PC-3 (cell line): ENCODE measurements at regions not wholly inside any gene's neighbourhood (a gene's known extent, or its start where the extent isn't known, plus 50 kb on each side); places are given as distances from the start of the nearest gene placed in this dataset.

Experiments used
- ATAC-seq: fragments of 200-7000 bp; cut with Tn5 transposase; 2 replicates; pipeline ENCODE4 v1.9.1; 2020; ENCODE audit warnings: mild to moderate bottlenecking, moderate library complexity
- BruUV-seq: library from RNA; stranded (reverse); fragments of 400-500 nt; replicated peaks from 2 replicates; lab custom pipeline; 2021; lab: Mats Ljungman, UMichigan
- CTCF ChIA-PET: fragments of 300-600 bp; sonication (Branson Sonifier 250); formaldehyde crosslinking; loops from one replicate; lab custom pipeline; 2022; ENCODE audit warnings: antibody characterized with exemption; lab: Charles Lee
- POLR2A ChIA-PET: fragments of 300-600 bp; sonication (Branson Sonifier 250); formaldehyde crosslinking; loops from one replicate; lab custom pipeline; 2022; ENCODE audit warnings: antibody characterized with exemption; ENCODE audit not compliant: unreplicated experiment; lab: Charles Lee
- DNase-seq: peaks from one replicate; pipeline ENCODE4 v3.0.0-alpha.2; 2015
- H2AFZ ChIP-seq: fragments of 300-600 bp; sonication (generic); 2 replicates; pipeline ENCODE4 v1.6.0; 2016; ENCODE audit warnings: antibody characterized with exemption, low read length
- H3F3A ChIP-seq: fragments of 300-600 bp; sonication (generic); one replicate; pipeline ENCODE4 v1.6.0; 2017; ENCODE audit warnings: antibody characterized with exemption, low read length, control low read depth, mild to moderate bottlenecking; ENCODE audit not compliant: unreplicated experiment
- H3K27ac ChIP-seq: fragments of 300-600 bp; sonication (generic); 2 replicates; pipeline ENCODE4 v1.5.1; 2016; ENCODE audit warnings: mild to moderate bottlenecking, low read length
- H3K27me3 ChIP-seq: fragments of 300-600 bp; sonication (generic); 2 replicates; pipeline ENCODE4 v1.6.1; 2016; ENCODE audit warnings: low read length, mixed read lengths
- H3K36me3 ChIP-seq: fragments of 300-600 bp; sonication (generic); 2 replicates; pipeline ENCODE4 v1.6.1; 2016; ENCODE audit warnings: low read depth, mixed run types, low read length, mixed read lengths
- H3K4me1 ChIP-seq: fragments of 300-600 bp; sonication (generic); 2 replicates; pipeline ENCODE4 v1.5.1; 2016; ENCODE audit warnings: low read length; ENCODE audit not compliant: insufficient read depth
- H3K4me2 ChIP-seq: fragments of 300-600 bp; sonication (generic); 2 replicates; pipeline ENCODE4 v1.6.0; 2016; ENCODE audit warnings: low read length
- H3K4me3 ChIP-seq: fragments of 300-600 bp; sonication (generic); 2 replicates; pipeline ENCODE4 v1.5.1; 2016; ENCODE audit warnings: mild to moderate bottlenecking, low read length, mixed read lengths
- H3K79me2 ChIP-seq: fragments of 300-600 bp; sonication (generic); 2 replicates; pipeline ENCODE4 v1.6.1; 2017; ENCODE audit warnings: low read length, mixed read lengths
- H3K9ac ChIP-seq: fragments of 300-600 bp; sonication (generic); 2 replicates; pipeline ENCODE4 v1.6.0; 2016; ENCODE audit warnings: mild to moderate bottlenecking, low read length
- H3K9me2 ChIP-seq: fragments of 300-600 bp; sonication (generic); replicated peaks from 2 replicates; pipeline ENCODE4 v1.6.1; 2016; ENCODE audit warnings: mixed run types, low read length, mixed read lengths
- H3K9me3 ChIP-seq: fragments of 300-600 bp; sonication (generic); 2 replicates; pipeline ENCODE4 v1.6.1; 2016; ENCODE audit warnings: low read length, mixed read lengths
- H4K20me1 ChIP-seq: fragments of 300-600 bp; sonication (generic); 2 replicates; pipeline ENCODE4 v1.6.1; 2016; ENCODE audit warnings: low read length, mixed read lengths
- EZH2 ChIP-seq: fragments of 300-600 bp; sonication (generic); IDR thresholded peaks from one replicate; pipeline ENCODE4 v1.6.1; 2017; ENCODE audit warnings: antibody characterized with exemption, mild to moderate bottlenecking, low read length; ENCODE audit not compliant: unreplicated experiment
- EZH2phosphoT487 ChIP-seq: fragments of 300-600 bp; sonication (generic); IDR thresholded peaks from 2 replicates; pipeline ENCODE4 v1.6.1; 2018; ENCODE audit warnings: mild to moderate bottlenecking, antibody characterized with exemption, low read length, borderline replicate concordance
- intact Hi-C: fragments of 100-400 bp; cut with micrococcal nuclease; formaldehyde crosslinking; loops from 2 replicates; pipeline ENCODE4 v1.9.0; 2023
- TF ChIP-seq, protein P1 (sequence below): fragments of 300-600 bp; sonication (generic); conservative IDR thresholded peaks from 2 replicates; pipeline ENCODE4 v1.5.1; 2017; ENCODE audit warnings: antibody characterized with exemption, low read depth, mild to moderate bottlenecking, low read length

DNA sequence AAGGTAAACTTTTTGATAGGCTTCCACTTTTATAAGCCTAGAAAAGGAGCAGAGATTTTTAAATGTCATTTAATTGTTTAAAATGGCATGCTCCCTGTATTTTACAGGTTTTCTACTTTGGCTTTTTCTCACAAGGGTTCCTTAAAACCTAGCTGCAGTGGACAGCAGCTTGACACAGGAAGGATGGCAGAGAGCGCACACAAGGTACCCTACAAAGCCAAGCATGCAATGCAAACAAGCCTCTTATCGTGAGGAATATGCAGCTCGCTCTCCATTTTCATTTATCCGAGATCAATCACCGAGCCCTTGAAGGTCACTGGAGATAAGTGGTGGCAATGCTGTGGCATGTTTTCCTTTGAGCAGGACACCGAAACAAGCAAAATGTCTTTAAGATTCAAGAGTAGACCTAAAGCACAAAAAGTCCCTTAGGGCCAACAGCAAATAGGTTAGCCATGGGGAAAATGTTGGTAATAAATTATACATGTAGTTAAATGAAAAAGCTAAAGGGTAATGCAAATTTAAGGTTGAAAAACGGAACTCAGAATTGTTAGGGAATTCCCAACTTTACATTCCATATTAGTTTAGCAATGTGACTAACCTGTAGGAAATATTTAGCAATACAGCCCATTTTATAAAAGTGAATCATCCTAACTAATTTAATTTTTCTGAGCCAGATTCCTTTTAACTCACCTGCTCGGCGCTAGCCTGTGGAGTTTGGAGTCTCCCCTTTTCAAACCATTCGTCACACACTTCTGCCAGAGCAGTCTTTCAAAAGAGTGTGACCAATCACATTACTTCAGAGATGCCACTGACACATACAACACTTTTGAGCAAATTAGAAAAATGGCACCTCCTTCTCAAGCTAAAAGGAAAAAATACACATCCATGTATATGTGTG, 337.9 kb upstream of the PKDCC start:
- Histone ChIP-seq H3K9ac (no peak overlapping the region), H3K4me1 (peaks cover 11% of the 10 kb centered on the region; the same call in 1 of the 2 replicates), H3K9me2 (no peaks in the 10 kb centered on the region), H4K20me1 (no peaks in the 10 kb centered on the region), H3K4me3 (no peak overlapping the region), H3K36me3 (no peaks in the 10 kb centered on the region), H3K27ac (0 out of 2 replicates have a peak overlapping the region, but pooled peaks have one; percentile 7), H3F3A (no peaks in the 10 kb centered on the region), H3K4me2 (peak overlapping the region; percentile 48), H3K79me2 (no peaks in the 10 kb centered on the region), H3K27me3 (no peaks in the 10 kb centered on the region), H3K9me3 (no peaks in the 10 kb centered on the region), H2AFZ (peak overlapping the region; percentile 27; the same call in 1 of the 2 replicates)
- TF ChIP-seq EZH2phosphoT487: no peak
- TF ChIP-seq, protein P1, sequence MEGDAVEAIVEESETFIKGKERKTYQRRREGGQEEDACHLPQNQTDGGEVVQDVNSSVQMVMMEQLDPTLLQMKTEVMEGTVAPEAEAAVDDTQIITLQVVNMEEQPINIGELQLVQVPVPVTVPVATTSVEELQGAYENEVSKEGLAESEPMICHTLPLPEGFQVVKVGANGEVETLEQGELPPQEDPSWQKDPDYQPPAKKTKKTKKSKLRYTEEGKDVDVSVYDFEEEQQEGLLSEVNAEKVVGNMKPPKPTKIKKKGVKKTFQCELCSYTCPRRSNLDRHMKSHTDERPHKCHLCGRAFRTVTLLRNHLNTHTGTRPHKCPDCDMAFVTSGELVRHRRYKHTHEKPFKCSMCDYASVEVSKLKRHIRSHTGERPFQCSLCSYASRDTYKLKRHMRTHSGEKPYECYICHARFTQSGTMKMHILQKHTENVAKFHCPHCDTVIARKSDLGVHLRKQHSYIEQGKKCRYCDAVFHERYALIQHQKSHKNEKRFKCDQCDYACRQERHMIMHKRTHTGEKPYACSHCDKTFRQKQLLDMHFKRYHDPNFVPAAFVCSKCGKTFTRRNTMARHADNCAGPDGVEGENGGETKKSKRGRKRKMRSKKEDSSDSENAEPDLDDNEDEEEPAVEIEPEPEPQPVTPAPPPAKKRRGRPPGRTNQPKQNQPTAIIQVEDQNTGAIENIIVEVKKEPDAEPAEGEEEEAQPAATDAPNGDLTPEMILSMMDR: no peak
- TF ChIP-seq EZH2: no peak
- POLR2A ChIA-PET: no interaction called here
- CTCF ChIA-PET: no interaction called here
- no peak for ATAC-seq
- peak; percentile 66 for DNase-seq
- intact Hi-C loops: no loop called here
- no TSS peak for BruUV-seq

DNA sequence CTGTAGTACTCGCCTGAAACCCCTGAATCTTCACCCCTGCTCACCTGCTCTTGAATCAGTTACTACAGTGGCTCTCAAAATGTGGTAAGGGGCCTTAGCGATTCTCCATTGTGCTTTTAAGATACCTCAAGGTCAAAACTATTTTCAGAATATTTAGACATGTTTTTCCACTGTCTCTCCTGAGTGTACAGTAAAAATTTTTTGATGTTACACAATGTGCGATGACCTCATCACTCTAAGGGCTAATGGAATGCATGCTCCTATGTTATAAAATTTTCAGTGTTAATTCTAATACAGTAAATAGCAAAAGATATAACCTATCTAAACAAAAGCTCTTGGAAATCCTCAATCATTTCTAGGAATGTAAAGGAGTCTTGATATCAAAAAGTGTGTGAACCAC, 336.9 kb upstream of the PKDCC start:
- Histone ChIP-seq H3K36me3 (no peaks in the 10 kb centered on the region), H4K20me1 (no peaks in the 10 kb centered on the region), H3K4me1 (peaks cover 11% of the 10 kb centered on the region; the same call in 1 of the 2 replicates), H3K27ac (no peak overlapping the region), H3K4me2 (no peak overlapping the region), H3K9me2 (no peaks in the 10 kb centered on the region), H2AFZ (no peak overlapping the region), H3K79me2 (no peaks in the 10 kb centered on the region), H3K9me3 (no peaks in the 10 kb centered on the region), H3K4me3 (no peak overlapping the region), H3K27me3 (no peaks in the 10 kb centered on the region), H3F3A (no peaks in the 10 kb centered on the region), H3K9ac (no peak overlapping the region)
- DNase-seq: peak; percentile 13
- no TSS peak for BruUV-seq
- no peak for ATAC-seq
- CTCF ChIA-PET: no interaction called here
- TF ChIP-seq EZH2 (no peak), EZH2phosphoT487 (no peak)
- TF ChIP-seq, protein P1: no peak
- POLR2A ChIA-PET: no interaction called here
- intact Hi-C loops: no loop called here

DNA sequence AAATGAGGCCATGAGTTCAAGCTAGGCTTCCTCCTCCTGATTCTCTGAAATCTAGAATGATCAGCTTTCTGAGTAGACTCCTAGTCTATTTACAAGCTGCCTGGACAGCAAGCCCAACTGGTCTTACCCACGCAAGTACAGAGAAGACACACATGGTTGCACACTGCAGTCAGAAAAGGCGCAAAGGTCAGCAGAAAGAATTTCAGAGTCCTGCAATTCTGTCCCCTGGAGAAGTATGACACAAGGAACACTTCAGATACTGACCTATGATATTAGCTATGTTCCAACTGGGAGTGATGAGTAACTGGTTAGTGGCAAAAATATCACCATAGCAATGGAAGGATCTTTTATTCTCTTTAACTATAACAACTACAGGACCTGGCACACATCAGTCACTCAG, 336.1 kb upstream of the PKDCC start:
- DNase-seq (no peak), ATAC-seq (no peak)

More for the DNA sequence above, 336.1 kb upstream of the PKDCC start:
- no peak overlapping the region for H3K27ac ChIP-seq
- intact Hi-C loops: no loop called here
- TF ChIP-seq, protein P1: no peak
- TF ChIP-seq EZH2 (no peak), EZH2phosphoT487 (no peak)
- peaks cover 11% of the 10 kb centered on the region; the same call in 1 of the 2 replicates for H3K4me1 ChIP-seq
- no peak overlapping the region for H2AFZ ChIP-seq
- CTCF ChIA-PET: no interaction called here
- no peaks in the 10 kb centered on the region for H3K79me2 ChIP-seq
- BruUV-seq: no TSS peak
- no peaks in the 10 kb centered on the region for H4K20me1 ChIP-seq
- H3K4me3 ChIP-seq: no peak overlapping the region
- no peaks in the 10 kb centered on the region for H3K9me2 ChIP-seq
- H3K9ac ChIP-seq: no peak overlapping the region
- no peak overlapping the region for H3K4me2 ChIP-seq
- no peaks in the 10 kb centered on the region for H3K9me3 ChIP-seq
- H3K27me3 ChIP-seq: no peaks in the 10 kb centered on the region
- POLR2A ChIA-PET: no interaction called here
- H3K36me3 ChIP-seq: no peaks in the 10 kb centered on the region
- no peaks in the 10 kb centered on the region for H3F3A ChIP-seq
